ENCODE measurements at regions not wholly inside any gene's neighbourhood (a gene's known extent, or its start where the extent isn't known, plus 50 kb on each side); places are given as distances from the start of the nearest gene placed in this dataset.

- TF ChIP-seq CTCF (IDR thresholded peaks at IDR 0.05; ENCODE audit: low read depth, low read length) = no peak
- no peak for TF ChIP-seq MAX (IDR thresholded peaks at IDR 0.05; ENCODE audit: low read depth, low read length)
Observed at GRCh38 chr16:6841392-6841791, 491.3 kb upstream of the RBFOX1 start.
